ENCODE measurements at regions not wholly inside any gene's neighbourhood (a gene's known extent, or its start where the extent isn't known, plus 50 kb on each side); places are given as distances from the start of the nearest gene placed in this dataset.
"Not testable (repeated sequence)": the region's sequence is repeated elsewhere in the genome, so short reads cannot be mapped to it uniquely, and the experiment has no call there.

- no peak for DNase-seq
Measured at GRCh38 chr9:93900971-93901861, 53.9 kb downstream of the BARX1 start.

GRCh38 chr9:93900436-93900819 is 54.7 kb downstream of the BARX1 start:
- no peak for DNase-seq

DNA sequence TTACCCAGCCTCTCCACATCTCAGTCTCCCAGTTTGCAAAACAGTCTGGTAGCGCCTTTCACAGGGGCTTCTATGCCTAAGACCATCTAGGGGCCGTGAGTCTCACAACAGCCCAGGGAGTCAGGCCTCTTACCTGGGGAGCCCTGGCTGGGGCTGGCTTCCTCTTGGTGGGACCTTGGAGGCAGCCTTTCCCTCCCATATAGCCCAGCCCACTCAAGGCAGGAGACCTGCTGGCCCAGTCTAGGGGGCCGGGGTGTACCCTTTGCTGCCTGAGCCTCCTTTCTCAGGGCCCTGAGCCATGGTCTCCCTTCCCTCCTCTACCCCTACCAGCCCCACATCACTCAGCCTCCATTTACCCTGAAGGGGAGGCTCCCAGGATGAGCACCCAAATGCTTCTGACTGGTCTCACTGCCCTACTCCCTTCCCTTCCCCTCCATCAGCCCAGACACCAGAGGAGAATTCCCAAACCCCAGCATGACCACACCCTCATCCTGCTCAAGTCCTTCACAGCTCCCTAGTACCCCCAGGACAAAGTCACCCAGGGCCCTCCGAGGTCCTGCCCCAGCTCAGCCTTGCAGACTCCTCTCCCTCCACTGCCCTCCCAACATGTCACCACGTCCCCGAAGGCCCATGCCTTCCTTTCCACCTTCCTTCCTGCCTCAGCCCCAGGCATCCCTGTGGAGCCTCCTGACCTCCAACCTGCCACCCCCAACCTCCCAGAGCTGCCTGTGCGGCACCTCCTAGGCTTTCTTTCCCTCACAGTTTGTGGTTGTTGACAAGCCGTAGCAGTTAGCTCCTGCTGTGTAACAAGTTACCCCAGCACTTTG is 55.3 kb downstream of the BARX1 start:
- DNase-seq, result no peak

DNA sequence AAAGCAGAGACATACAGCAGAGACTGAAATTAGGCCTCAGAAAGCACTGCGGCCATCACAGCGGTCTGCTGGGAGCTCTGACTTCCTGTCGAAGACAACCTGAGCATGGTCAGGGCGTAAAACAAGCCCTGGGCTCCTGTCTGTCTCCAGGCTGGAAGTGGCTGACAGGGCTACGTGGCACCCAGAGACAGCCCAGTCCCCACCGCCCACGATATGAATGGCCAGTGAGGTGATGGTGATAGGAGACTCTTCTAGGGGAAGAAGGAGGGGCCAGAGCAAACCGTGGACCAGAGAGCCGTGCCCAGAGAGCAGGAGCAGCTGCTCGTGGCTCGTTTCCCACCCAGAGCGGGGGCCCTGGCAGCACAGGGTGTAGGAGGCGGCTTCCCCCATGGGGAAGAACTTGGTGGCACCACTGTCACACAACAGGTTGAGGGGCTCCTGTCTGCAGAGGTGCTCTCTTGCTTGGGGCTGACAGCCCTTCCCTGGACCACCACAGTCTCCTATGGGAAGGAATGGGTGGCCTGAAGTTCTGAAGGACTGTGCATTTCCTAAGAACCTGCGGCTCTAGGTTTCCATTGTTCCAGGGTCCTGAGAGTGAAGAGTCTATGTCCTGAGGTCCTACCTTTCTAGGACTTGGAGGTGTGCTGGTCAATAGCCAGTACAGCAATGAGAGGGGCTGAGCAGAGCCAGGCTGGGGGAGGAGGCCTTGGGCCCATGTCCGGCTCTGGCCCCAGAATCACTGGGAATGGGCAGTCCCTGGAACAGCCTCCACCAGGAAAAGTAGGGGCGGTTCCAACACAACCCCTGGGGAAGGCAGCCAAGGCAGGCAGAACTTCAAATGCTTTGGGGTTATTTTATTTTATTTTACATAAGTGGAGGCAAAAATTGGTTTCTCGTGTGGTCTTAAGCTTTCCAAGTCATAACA is 56.4 kb downstream of the BARX1 start:
- no peak for DNase-seq

DNA sequence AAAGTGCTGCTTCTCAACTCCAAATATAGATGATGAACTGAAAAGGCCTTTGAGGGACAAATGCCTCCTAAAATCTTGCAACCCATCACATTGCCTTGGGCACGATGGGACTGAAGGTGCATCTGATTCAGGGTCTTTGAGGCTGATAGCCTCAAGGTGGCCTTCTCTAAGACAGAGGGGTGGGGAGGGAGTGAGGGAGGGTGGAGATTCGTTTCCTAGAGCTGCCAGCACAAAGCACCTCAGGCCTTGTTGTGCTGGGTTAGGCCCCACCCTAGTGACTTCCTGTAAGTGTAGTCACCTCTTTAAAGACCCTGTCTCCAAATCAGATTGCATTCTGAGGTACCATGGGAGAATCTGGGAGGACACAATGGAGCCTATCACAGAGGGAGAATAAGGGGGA is 57.1 kb downstream of the BARX1 start:
- no peak for DNase-seq

GRCh38 chr9:93897075-93897970 is 57.8 kb downstream of the BARX1 start:
- DNase-seq, result no peak

GRCh38 chr9:93896496-93897033 is 58.6 kb downstream of the BARX1 start:
- no peak for DNase-seq

DNA sequence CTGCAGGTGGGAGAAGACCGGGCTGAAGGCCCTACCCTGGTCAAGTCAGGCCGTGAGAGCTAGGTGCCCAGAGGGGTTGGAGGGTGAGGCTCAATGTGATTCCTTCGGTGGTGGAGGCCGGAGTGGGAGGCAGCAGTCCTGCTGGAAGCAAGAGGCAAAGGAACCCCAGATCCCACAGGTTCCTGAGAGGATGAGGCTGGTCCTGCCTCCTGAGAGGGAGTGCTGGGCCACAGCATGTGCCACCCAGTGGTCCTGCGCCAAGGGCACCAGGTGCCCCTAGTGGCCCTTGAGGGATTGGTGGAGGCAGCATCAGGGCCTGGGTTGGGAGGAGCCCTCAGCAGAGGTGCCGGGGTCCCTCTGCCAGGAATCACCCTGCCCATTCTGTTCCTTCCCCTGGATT is 59.1 kb downstream of the BARX1 start:
- DNase-seq, result no peak

DNA sequence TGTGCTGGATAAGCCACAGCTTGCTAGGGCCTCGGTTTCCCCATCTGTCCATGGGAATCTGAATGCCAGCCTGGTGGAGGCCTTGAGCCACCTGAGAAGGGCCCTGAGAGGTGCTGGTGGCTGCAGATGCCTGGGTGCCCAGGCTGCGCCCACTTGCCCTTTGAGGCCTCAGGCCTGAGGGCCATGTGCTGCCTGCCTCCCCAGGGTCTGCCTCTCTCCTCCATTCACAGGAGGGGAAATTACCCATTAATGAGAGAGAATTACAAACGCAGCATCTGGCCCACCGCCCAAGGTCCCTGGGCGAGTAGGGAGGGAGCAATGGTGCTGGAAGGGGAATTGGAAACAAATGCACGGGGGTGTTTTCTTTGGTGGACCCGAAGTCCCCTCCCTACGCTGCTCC is 59.6 kb downstream of the BARX1 start:
- DNase-seq, result no peak

DNA sequence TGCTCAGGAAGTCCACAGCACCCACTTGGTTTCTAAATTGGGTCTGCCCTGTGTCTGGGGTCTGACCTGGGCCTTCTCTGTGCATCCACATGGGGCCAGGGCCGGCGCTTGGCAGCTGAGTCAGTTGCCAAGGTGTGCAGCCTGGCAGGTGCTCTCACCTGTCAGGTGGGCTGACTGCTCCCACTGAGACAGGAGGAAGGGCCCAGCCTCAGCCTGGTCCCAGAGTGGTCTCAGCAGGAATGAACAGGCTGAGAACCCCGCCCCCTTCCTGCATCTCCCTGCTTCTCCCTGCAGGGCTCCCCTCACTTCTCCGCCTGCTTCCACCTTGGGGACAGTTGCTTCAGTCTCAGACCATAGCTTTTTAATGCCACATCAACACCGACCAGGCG is 60.5 kb downstream of the BARX1 start:
- no peak for DNase-seq

GRCh38 chr9:93893899-93894690 is 61.1 kb downstream of the BARX1 start:
- DNase-seq, result no peak

DNA sequence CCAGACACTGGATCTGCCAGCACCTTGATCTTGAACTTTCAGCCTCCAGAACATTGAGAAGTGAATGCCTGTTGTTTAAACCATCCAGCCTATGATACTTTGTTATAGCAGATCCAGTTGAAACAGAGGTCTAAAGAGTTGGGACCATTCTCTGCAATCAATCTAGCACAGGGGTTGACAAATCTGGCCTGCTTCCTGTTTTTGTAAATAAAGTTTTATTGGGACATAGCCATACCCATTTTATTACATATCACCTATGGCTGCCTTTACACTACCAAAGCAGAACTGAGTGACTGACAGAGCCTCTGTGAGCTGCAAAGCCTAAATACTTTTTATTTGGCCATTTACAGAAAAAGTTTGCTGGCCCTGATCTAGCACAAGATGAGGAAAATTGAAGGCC is 62.0 kb downstream of the BARX1 start:
- DNase-seq, result no peak

- no peak for DNase-seq
Measured at GRCh38 chr9:93892748-93893147, 62.4 kb downstream of the BARX1 start.

- no peak for DNase-seq
Measured at GRCh38 chr9:93891549-93892310, 63.4 kb downstream of the BARX1 start.

DNA sequence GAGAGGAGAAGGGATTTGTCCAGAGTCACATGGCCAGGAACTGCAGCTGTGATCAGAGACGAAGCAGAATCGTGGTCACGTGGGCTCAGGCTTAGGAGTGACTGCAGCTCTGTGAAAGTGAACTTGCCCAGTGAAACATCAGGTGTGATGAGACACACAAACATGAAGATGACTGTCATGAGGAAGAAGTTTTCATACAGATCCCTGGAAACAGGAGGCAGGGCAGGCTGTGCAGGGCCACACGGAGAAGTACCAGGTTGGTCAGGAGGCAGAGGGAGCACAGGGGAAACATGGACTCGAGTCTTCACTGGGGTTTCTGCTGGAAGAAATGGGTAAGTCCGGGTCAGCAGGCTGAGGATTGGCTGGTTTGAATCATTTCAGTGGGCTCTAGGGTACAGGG is 64.1 kb downstream of the BARX1 start:
- DNase-seq, result no peak

DNA sequence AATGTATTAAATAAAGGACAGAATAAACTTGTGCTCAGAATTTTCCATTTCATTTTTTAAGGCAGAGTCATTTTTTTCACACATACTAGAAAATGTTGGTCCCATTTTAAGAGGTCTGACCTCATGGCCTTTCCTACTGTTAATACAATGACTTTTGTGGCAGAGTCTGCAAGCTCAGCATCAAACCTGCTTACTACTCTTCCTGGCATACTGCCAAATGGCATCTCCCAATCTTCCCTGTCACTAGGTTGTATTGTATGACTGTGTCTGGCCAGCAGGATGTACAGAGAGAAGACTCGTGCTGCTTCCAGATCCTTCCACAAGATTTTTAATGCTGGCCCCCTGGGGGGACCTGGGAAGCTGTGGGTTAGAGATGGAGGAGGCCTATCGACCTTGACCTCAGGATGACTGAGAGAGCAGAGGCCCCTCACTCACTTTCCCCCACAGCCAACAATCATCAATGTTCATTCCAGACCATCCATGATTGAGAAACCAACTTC is 64.7 kb downstream of the BARX1 start:
- DNase-seq, result no peak

- DNase-seq, result no peak
Measured at GRCh38 chr9:93886911-93887310, 68.2 kb downstream of the BARX1 start.

DNA sequence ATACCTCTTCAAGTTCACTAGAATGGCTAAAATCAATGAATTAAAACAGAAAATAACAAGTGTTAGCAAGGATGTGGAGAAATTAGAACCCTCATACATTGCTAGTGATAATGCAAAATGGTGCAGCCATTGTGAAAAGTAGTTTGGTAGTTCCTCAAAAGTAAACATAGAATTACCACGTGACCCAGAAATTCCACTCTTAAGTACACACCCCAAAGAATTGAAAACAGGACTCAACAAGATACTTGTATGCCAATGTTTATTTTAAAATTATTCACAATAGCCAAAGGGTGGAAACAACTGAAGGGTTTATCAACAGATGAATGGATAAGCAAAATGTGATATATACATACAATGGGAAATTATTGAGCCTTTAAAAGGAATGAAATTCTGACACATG is 70.3 kb downstream of the BARX1 start:
- DNase-seq, result no peak

DNA sequence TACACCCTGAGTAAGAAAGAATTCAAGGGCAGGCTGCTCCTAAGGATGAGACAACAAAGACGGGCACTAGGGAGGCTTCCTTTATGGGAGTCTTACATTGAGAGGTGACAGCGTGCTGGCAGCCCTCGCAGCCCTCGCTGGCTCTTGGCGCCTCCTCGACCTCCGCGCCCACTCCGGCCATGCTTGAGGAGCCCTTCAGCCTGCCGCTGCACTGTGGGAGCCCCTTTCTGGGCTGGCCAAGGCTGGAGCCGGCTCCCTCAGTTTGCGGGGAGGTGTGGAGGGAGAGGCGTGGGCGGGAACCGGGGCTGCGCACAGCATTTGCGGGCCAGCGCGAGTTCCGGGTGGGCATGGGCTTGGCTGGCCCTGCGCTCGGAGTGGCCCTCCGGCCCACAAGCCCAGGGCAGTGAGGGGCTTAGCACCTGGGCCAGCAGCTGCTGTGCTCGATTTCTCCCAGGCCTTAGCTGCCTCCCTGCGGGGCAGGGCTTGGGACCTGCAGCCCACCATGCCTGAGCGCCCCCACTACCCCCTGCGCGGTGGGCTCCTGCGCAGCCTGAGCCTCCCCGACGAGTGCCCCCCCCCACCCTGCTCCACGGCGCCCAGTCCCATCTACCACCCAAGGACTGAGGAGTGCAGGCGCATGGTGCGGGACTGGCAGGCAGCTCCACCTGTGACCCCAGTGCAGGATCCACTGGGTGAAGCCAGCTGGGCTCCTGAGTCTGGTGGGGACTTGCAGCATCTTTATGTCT is 75.3 kb downstream of the BARX1 start:
- DNase-seq, result not testable (repeated sequence)

Measured in EL (cell line).